ENCODE measurements at regions not wholly inside any gene's neighbourhood (a gene's known extent, or its start where the extent isn't known, plus 50 kb on each side); places are given as distances from the start of the nearest gene placed in this dataset.

DNA sequence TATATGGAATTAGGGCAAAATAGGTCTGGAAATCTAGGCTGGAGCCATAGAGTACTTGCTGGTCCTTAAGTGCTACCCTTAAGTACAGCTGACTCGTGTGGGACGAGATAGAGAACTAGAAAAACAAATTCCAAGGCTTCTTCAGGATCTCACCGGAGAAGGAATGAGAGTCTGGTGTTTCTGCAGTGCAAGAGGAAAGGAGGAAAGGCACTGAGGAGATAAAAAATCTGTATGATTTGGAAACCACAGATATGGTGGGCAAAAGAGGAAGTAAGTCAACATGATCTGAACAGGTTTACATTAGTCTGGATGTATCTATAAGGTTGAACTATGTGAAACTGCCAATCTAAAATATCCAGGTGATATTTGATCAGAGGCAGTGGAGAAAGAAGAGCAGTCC lies 134.4 kb upstream of the SOX5 start:
- no peak overlapping the region for H2AFZ ChIP-seq
- H3K4me2 ChIP-seq, result no peak overlapping the region
- H3K9me3 ChIP-seq (ENCODE audit: low read depth), result no peaks in the 10 kb centered on the region
- TF ChIP-seq, protein P1, sequence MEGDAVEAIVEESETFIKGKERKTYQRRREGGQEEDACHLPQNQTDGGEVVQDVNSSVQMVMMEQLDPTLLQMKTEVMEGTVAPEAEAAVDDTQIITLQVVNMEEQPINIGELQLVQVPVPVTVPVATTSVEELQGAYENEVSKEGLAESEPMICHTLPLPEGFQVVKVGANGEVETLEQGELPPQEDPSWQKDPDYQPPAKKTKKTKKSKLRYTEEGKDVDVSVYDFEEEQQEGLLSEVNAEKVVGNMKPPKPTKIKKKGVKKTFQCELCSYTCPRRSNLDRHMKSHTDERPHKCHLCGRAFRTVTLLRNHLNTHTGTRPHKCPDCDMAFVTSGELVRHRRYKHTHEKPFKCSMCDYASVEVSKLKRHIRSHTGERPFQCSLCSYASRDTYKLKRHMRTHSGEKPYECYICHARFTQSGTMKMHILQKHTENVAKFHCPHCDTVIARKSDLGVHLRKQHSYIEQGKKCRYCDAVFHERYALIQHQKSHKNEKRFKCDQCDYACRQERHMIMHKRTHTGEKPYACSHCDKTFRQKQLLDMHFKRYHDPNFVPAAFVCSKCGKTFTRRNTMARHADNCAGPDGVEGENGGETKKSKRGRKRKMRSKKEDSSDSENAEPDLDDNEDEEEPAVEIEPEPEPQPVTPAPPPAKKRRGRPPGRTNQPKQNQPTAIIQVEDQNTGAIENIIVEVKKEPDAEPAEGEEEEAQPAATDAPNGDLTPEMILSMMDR (IDR thresholded peaks at IDR 0.05; ENCODE audit: poor library complexity), result no peak
- no peak for TF ChIP-seq EZH2 (IDR thresholded peaks at IDR 0.05; ENCODE audit: borderline replicate concordance)
- TF ChIP-seq EZH2phosphoT487 (IDR thresholded peaks at IDR 0.05; ENCODE audit: low read depth, severe bottlenecking, unreplicated experiment), result no peak
- H3K79me2 ChIP-seq, result no peaks in the 10 kb centered on the region
- 67% methylated on average over 3 of the region's 3 CpGs for WGBS (ENCODE audit: low lambda C conversion rate, missing lambda C conversion rate)
- no peaks in the 10 kb centered on the region for H4K20me1 ChIP-seq (ENCODE audit: insufficient read depth, poor library complexity, severe bottlenecking)
- no peak overlapping the region for H3K27ac ChIP-seq
- DNase-seq (ENCODE audit: low spot score), result no peak
- no peaks in the 10 kb centered on the region for H3K9me2 ChIP-seq (replicated peaks; ENCODE audit: insufficient read depth)
- H3K4me3 ChIP-seq, result no peak overlapping the region
- H3K36me3 ChIP-seq (replicated peaks; ENCODE audit: insufficient read depth, low read depth), result no peaks in the 10 kb centered on the region
- no peaks in the 10 kb centered on the region for H3K27me3 ChIP-seq
- H3K4me1 ChIP-seq (ENCODE audit: insufficient read depth), result peaks cover 9% of the 10 kb centered on the region

DNA sequence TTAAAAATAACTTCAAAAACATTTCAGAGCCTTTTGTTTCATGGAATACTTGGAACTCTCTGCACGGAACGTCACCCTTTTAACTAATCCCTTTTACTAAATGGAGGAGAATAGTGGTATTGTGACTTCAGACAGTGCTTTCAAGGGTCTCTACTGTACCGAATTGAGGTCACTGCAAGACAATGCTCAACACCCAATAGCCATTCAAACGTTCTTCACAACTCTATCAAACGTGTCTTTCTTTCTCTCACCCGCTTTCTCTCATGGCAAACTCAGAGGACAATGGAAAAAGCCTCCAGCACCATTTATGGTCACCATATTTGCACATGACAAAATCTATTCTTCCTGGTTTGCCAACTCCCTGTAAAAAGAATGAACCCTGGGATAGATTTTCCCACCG lies 132.1 kb upstream of the SOX5 start:
- no peak overlapping the region for H3K4me2 ChIP-seq
- DNase-seq (ENCODE audit: low spot score), result no peak
- H3K4me3 ChIP-seq, result no peak overlapping the region
- no peaks in the 10 kb centered on the region for H4K20me1 ChIP-seq (ENCODE audit: insufficient read depth, poor library complexity, severe bottlenecking)
- no peaks in the 10 kb centered on the region for H3K36me3 ChIP-seq (replicated peaks; ENCODE audit: insufficient read depth, low read depth)
- no peaks in the 10 kb centered on the region for H3K27me3 ChIP-seq
- H3K9me3 ChIP-seq (ENCODE audit: low read depth), result no peaks in the 10 kb centered on the region
- no peaks in the 10 kb centered on the region for H3K9me2 ChIP-seq (replicated peaks; ENCODE audit: insufficient read depth)
- TF ChIP-seq EZH2 (IDR thresholded peaks at IDR 0.05; ENCODE audit: borderline replicate concordance) (no peak), EZH2phosphoT487 (IDR thresholded peaks at IDR 0.05; ENCODE audit: low read depth, severe bottlenecking, unreplicated experiment) (no peak)
- TF ChIP-seq, protein P1 (IDR thresholded peaks at IDR 0.05; ENCODE audit: poor library complexity), result no peak
- H3K4me1 ChIP-seq (ENCODE audit: insufficient read depth), result peaks cover 4% of the 10 kb centered on the region
- no peak overlapping the region for H2AFZ ChIP-seq
- no peak overlapping the region for H3K27ac ChIP-seq
- no peaks in the 10 kb centered on the region for H3K79me2 ChIP-seq
- WGBS (ENCODE audit: low lambda C conversion rate, missing lambda C conversion rate), result 81% methylated on average over 7 of the region's 7 CpGs

DNA sequence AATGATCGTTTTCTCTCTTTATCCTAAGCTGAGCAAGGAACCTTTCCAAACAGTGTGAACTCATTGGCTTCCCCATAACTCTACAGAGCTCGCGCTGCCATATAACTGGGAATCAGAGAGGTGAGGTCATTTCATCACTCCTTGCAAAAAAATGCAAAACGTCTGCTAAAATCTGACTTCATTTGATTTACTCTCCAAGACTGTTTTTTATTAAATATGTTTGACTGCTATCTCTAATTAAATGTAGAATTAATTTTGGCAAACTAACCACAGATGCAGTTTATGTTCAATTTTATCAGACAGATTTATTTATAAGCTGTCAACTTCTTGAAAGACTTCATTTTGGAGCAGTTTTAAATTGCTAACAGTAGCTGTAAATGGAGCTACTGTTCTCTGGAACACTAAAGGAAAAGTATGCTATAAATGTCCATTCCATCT lies 131.6 kb upstream of the SOX5 start:
- TF ChIP-seq EZH2 (IDR thresholded peaks at IDR 0.05; ENCODE audit: borderline replicate concordance) (no peak), EZH2phosphoT487 (IDR thresholded peaks at IDR 0.05; ENCODE audit: low read depth, severe bottlenecking, unreplicated experiment) (no peak)
- 76% methylated on average over 4 of the region's 4 CpGs for WGBS (ENCODE audit: low lambda C conversion rate, missing lambda C conversion rate)
- Histone ChIP-seq H3K27me3 (no peaks in the 10 kb centered on the region), H3K4me1 (ENCODE audit: insufficient read depth) (no peaks in the 10 kb centered on the region), H3K4me2 (no peak overlapping the region), H3K27ac (no peak overlapping the region), H3K9me3 (ENCODE audit: low read depth) (no peaks in the 10 kb centered on the region), H2AFZ (no peak overlapping the region), H3K79me2 (no peaks in the 10 kb centered on the region), H3K9me2 (replicated peaks; ENCODE audit: insufficient read depth) (no peaks in the 10 kb centered on the region), H3K36me3 (replicated peaks; ENCODE audit: insufficient read depth, low read depth) (no peaks in the 10 kb centered on the region), H4K20me1 (ENCODE audit: insufficient read depth, poor library complexity, severe bottlenecking) (no peaks in the 10 kb centered on the region), H3K4me3 (no peak overlapping the region)
- DNase-seq (ENCODE audit: low spot score), result no peak

DNA sequence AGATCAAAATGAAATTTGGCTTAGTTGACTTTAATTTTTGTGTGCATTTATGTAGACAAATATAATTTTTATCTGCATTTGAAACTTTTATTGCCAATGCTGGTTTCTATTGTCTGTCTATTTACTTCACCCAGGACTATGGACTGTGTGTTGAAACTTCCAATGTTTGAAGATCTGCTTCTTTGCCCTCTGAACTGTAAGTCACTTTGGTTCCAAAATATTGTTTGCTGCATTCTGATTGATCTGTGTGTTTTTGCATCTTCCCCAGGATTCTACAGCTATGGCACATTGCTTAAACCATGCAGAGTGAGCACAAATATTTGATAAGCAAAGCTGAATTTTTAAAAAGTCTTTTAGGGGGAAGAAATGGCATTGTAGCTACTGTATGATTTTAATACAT lies 131.0 kb upstream of the SOX5 start:
- H3K9me2 ChIP-seq (replicated peaks; ENCODE audit: insufficient read depth), result no peaks in the 10 kb centered on the region
- DNase-seq (ENCODE audit: low spot score), result no peak
- H3K36me3 ChIP-seq (replicated peaks; ENCODE audit: insufficient read depth, low read depth), result no peaks in the 10 kb centered on the region
- H3K4me1 ChIP-seq (ENCODE audit: insufficient read depth), result no peaks in the 10 kb centered on the region
- no peak overlapping the region for H3K4me3 ChIP-seq
- H3K27me3 ChIP-seq, result no peaks in the 10 kb centered on the region
- no peak overlapping the region for H3K27ac ChIP-seq
- H3K4me2 ChIP-seq, result no peak overlapping the region
- H3K9me3 ChIP-seq (ENCODE audit: low read depth), result no peaks in the 10 kb centered on the region
- H2AFZ ChIP-seq, result no peak overlapping the region
- no peaks in the 10 kb centered on the region for H4K20me1 ChIP-seq (ENCODE audit: insufficient read depth, poor library complexity, severe bottlenecking)
- H3K79me2 ChIP-seq, result no peaks in the 10 kb centered on the region
- TF ChIP-seq EZH2phosphoT487 (IDR thresholded peaks at IDR 0.05; ENCODE audit: low read depth, severe bottlenecking, unreplicated experiment), result no peak
- TF ChIP-seq, protein P1 (IDR thresholded peaks at IDR 0.05; ENCODE audit: poor library complexity), result no peak
- no peak for TF ChIP-seq EZH2 (IDR thresholded peaks at IDR 0.05; ENCODE audit: borderline replicate concordance)
